Parathyroid adenoma (tissue), 2 donors: ENCODE measurements at regions not wholly inside any gene's neighbourhood (a gene's known extent, or its start where the extent isn't known, plus 50 kb on each side); places are given as distances from the start of the nearest gene placed in this dataset.

Experiments
- H2AFZ ChIP-seq: fragments of 300-600 bp; sonication (generic); one replicate; pipeline ENCODE4 v1.7.0; 2017; ENCODE audit warnings: antibody characterized with exemption, mild to moderate bottlenecking
- H3K27ac ChIP-seq: fragments of 300-600 bp; sonication (generic); one replicate; pipeline ENCODE4 v1.7.0; 2017
- H3K27me3 ChIP-seq: fragments of 300-600 bp; sonication (generic); one replicate; pipeline ENCODE4 v1.7.0; 2017; ENCODE audit warnings: low read length; ENCODE audit not compliant: control insufficient read depth, insufficient read depth
- H3K36me3 ChIP-seq: fragments of 300-600 bp; sonication (generic); one replicate; pipeline ENCODE4 v1.7.0; 2017; ENCODE audit warnings: low read length; ENCODE audit not compliant: control insufficient read depth, insufficient read depth
- H3K4me1 ChIP-seq: fragments of 300-600 bp; sonication (generic); one replicate; pipeline ENCODE4 v1.7.0; 2017; ENCODE audit warnings: control low read depth
- H3K4me2 ChIP-seq: fragments of 300-600 bp; sonication (generic); one replicate; pipeline ENCODE4 v1.7.0; 2017; ENCODE audit warnings: low read length
- H3K4me3 ChIP-seq: fragments of 300-600 bp; sonication (generic); one replicate; pipeline ENCODE4 v1.7.0; 2017; ENCODE audit warnings: low read depth, low read length
- H3K79me2 ChIP-seq: fragments of 300-600 bp; sonication (generic); one replicate; pipeline ENCODE4 v1.7.0; 2017; ENCODE audit warnings: control low read depth
- H3K9ac ChIP-seq: fragments of 300-600 bp; sonication (generic); one replicate; pipeline ENCODE4 v1.7.0; 2017; ENCODE audit warnings: mild to moderate bottlenecking
- H3K9me3 ChIP-seq: fragments of 300-600 bp; sonication (generic); one replicate; pipeline ENCODE4 v1.7.0; 2017; ENCODE audit warnings: low read length; ENCODE audit not compliant: control insufficient read depth
- CTCF ChIP-seq: fragments of 300-600 bp; sonication (generic); IDR thresholded peaks from one replicate; pipeline ENCODE4 v1.7.0; 2017; ENCODE audit warnings: antibody characterized with exemption, mild to moderate bottlenecking
- donor health status: primary hyperparathyroidism.

GRCh38 chr1:9419369-9420041 is 119.8 kb upstream of the SLC25A33 start:
- TF ChIP-seq CTCF, result no peak
- no peak overlapping the region for H2AFZ ChIP-seq

GRCh38 chr1:9420835-9421532 is 118.3 kb upstream of the SLC25A33 start:
- no peak overlapping the region for H3K4me3 ChIP-seq
- TF ChIP-seq CTCF, result no peak

More at GRCh38 chr1:9419369-9420041, 119.8 kb upstream of the SLC25A33 start:
- H3K4me3 ChIP-seq, result no peak overlapping the region
- no peaks in the 10 kb centered on the region for H3K4me1 ChIP-seq
- H3K79me2 ChIP-seq, result no peaks in the 10 kb centered on the region
- H3K9ac ChIP-seq, result no peak overlapping the region
- no peak overlapping the region for H3K27ac ChIP-seq
- no peaks in the 10 kb centered on the region for H3K9me3 ChIP-seq
- no peaks in the 10 kb centered on the region for H3K27me3 ChIP-seq
- no peak overlapping the region for H3K4me2 ChIP-seq
- no peaks in the 10 kb centered on the region for H3K36me3 ChIP-seq

GRCh38 chr1:9421533-9421873 is 117.8 kb upstream of the SLC25A33 start:
- Histone ChIP-seq H3K27ac (no peak overlapping the region), H3K36me3 (no peaks in the 10 kb centered on the region), H3K27me3 (no peaks in the 10 kb centered on the region), H3K9ac (no peak overlapping the region), H3K9me3 (no peaks in the 10 kb centered on the region), H3K4me3 (no peak overlapping the region), H3K4me2 (no peak overlapping the region), H2AFZ (no peak overlapping the region), H3K79me2 (no peaks in the 10 kb centered on the region), H3K4me1 (no peaks in the 10 kb centered on the region)
- TF ChIP-seq CTCF, result no peak

More at GRCh38 chr1:9420835-9421532, 118.3 kb upstream of the SLC25A33 start:
- Histone ChIP-seq H3K9ac (no peak overlapping the region), H3K4me2 (no peak overlapping the region), H3K4me1 (no peaks in the 10 kb centered on the region), H3K36me3 (no peaks in the 10 kb centered on the region), H2AFZ (no peak overlapping the region), H3K27me3 (no peaks in the 10 kb centered on the region), H3K27ac (no peak overlapping the region), H3K9me3 (no peaks in the 10 kb centered on the region), H3K79me2 (no peaks in the 10 kb centered on the region)

GRCh38 chr1:9422321-9422720 is 116.9 kb upstream of the SLC25A33 start:
- H3K4me1 ChIP-seq, result no peaks in the 10 kb centered on the region
- H2AFZ ChIP-seq, result no peak overlapping the region
- H3K27me3 ChIP-seq, result no peaks in the 10 kb centered on the region
- H3K27ac ChIP-seq, result no peak overlapping the region
- no peak overlapping the region for H3K4me2 ChIP-seq
- H3K4me3 ChIP-seq, result no peak overlapping the region
- H3K36me3 ChIP-seq, result no peaks in the 10 kb centered on the region
- H3K79me2 ChIP-seq, result no peaks in the 10 kb centered on the region
- TF ChIP-seq CTCF, result no peak
- H3K9ac ChIP-seq, result no peak overlapping the region
- H3K9me3 ChIP-seq, result no peaks in the 10 kb centered on the region
